ENCODE measurements at regions not wholly inside any gene's neighbourhood (a gene's known extent, or its start where the extent isn't known, plus 50 kb on each side); places are given as distances from the start of the nearest gene placed in this dataset.

- H3K4me2 ChIP-seq (ENCODE audit: insufficient read depth, low read length, poor library complexity, severe bottlenecking), result no peak overlapping the region
- no peaks in the 10 kb centered on the region for H3K79me1 ChIP-seq (ENCODE audit: low read depth, low read length)
- H3K4me1 ChIP-seq (ENCODE audit: control insufficient read depth in 2 of 2, insufficient read depth in 1 of 2, low read depth in 1 of 2, low read length in 2 of 2), result peaks cover 2 to 16% of the 10 kb centered on the region in 2 donors
- H2BK120ac ChIP-seq (ENCODE audit: low read depth, low read length), result no peak overlapping the region
- H3K23ac ChIP-seq (ENCODE audit: low read depth, low read length, poor library complexity), result no peak overlapping the region
- WGBS, 2 donors (ENCODE audit: extremely low coverage in 2 of 2, insufficient read length in 2 of 2, insufficient replicate concordance in 1 of 2), result no CpG with 5 or more reads among the region's 4 CpGs
- H3K36me3 ChIP-seq (replicated peaks in 1 of 2; ENCODE audit: control insufficient read depth in 2 of 2, insufficient read depth in 2 of 2, low read length in 2 of 2), result no peaks in the 10 kb centered on the region
- H2AK5ac ChIP-seq (ENCODE audit: low read depth, low read length), result no peak overlapping the region
- no peaks in the 10 kb centered on the region for H3K27me3 ChIP-seq (ENCODE audit: control insufficient read depth in 3 of 3, insufficient read depth in 3 of 3, low read depth in 1 of 3, low read length in 3 of 3)
- H3K9ac ChIP-seq (ENCODE audit: low read depth, low read length, poor library complexity), result no peak overlapping the region
- H4K8ac ChIP-seq (ENCODE audit: low read depth, low read length), result no peak overlapping the region
- no peak overlapping the region for H3K18ac ChIP-seq (ENCODE audit: low read length)
- H3K9me3 ChIP-seq (replicated peaks in 1 of 2; ENCODE audit: control insufficient read depth in 2 of 2, insufficient read depth in 1 of 2, low read depth in 1 of 2, low read length in 2 of 2), result no peaks in the 10 kb centered on the region
- H3K27ac ChIP-seq (replicated peaks; ENCODE audit: low read length), result no peak overlapping the region
- H2BK12ac ChIP-seq (ENCODE audit: low read length), result no peak overlapping the region
- no peak overlapping the region for H3K4ac ChIP-seq (ENCODE audit: low read length)
- no peak overlapping the region for H4K91ac ChIP-seq (ENCODE audit: low read depth, low read length, poor library complexity)
- H2BK15ac ChIP-seq (ENCODE audit: low read length), result no peak overlapping the region
- no peak overlapping the region for H3K4me3 ChIP-seq (ENCODE audit: low read length in 2 of 2)
- H3K14ac ChIP-seq (ENCODE audit: low read length), result no peak overlapping the region
- no peak overlapping the region for H2AFZ ChIP-seq (ENCODE audit: low read length)
- DNase-seq (ENCODE audit: low spot score), result no peak
- H2BK5ac ChIP-seq (ENCODE audit: low read length), result no peak overlapping the region
Measured at GRCh38 chr12:75636607-75637006, 125.2 kb upstream of the KRR1 start.

GRCh38 chr12:75635606-75636444 is 124.4 kb upstream of the KRR1 start:
- no peak overlapping the region for H2BK12ac ChIP-seq (ENCODE audit: low read length)
- H3K27me3 ChIP-seq (ENCODE audit: control insufficient read depth in 3 of 3, insufficient read depth in 3 of 3, low read depth in 1 of 3, low read length in 3 of 3), result no peaks in the 10 kb centered on the region
- no peak overlapping the region for H4K8ac ChIP-seq (ENCODE audit: low read depth, low read length)
- H3K4me2 ChIP-seq (ENCODE audit: insufficient read depth, low read length, poor library complexity, severe bottlenecking), result no peak overlapping the region
- H2BK120ac ChIP-seq (ENCODE audit: low read depth, low read length), result no peak overlapping the region
- H2AK5ac ChIP-seq (ENCODE audit: low read depth, low read length), result no peak overlapping the region
- H3K23ac ChIP-seq (ENCODE audit: low read depth, low read length, poor library complexity), result no peak overlapping the region
- no peak overlapping the region for H2BK15ac ChIP-seq (ENCODE audit: low read length)
- H3K9ac ChIP-seq (ENCODE audit: low read depth, low read length, poor library complexity), result no peak overlapping the region
- H4K91ac ChIP-seq (ENCODE audit: low read depth, low read length, poor library complexity), result no peak overlapping the region
- no peak overlapping the region for H3K4ac ChIP-seq (ENCODE audit: low read length)
- H3K4me3 ChIP-seq (ENCODE audit: low read length in 2 of 2), result no peak overlapping the region
- H3K36me3 ChIP-seq (replicated peaks in 1 of 2; ENCODE audit: control insufficient read depth in 2 of 2, insufficient read depth in 2 of 2, low read length in 2 of 2), result no peaks in the 10 kb centered on the region
- no peak overlapping the region for H3K14ac ChIP-seq (ENCODE audit: low read length)
- no peaks in the 10 kb centered on the region for H3K79me1 ChIP-seq (ENCODE audit: low read depth, low read length)
- H2BK5ac ChIP-seq (ENCODE audit: low read length), result no peak overlapping the region
- H3K18ac ChIP-seq (ENCODE audit: low read length), result no peak overlapping the region
- DNase-seq (ENCODE audit: low spot score), result no peak
- H2AFZ ChIP-seq (ENCODE audit: low read length), result no peak overlapping the region
- peaks cover 0 to 2% of the 10 kb centered on the region in 2 donors for H3K9me3 ChIP-seq (replicated peaks in 1 of 2; ENCODE audit: control insufficient read depth in 2 of 2, insufficient read depth in 1 of 2, low read depth in 1 of 2, low read length in 2 of 2)
- H3K27ac ChIP-seq (replicated peaks; ENCODE audit: low read length), result no peak overlapping the region
- H3K4me1 ChIP-seq (ENCODE audit: control insufficient read depth in 2 of 2, insufficient read depth in 1 of 2, low read depth in 1 of 2, low read length in 2 of 2), result peaks cover 0 to 11% of the 10 kb centered on the region in 2 donors
- no CpG with 5 or more reads among the region's 6 CpGs for WGBS, 2 donors (ENCODE audit: extremely low coverage in 2 of 2, insufficient read length in 2 of 2, insufficient replicate concordance in 1 of 2)

- peaks cover 0 to 13% of the 10 kb centered on the region in 2 donors for H3K4me1 ChIP-seq (ENCODE audit: control insufficient read depth in 2 of 2, insufficient read depth in 1 of 2, low read depth in 1 of 2, low read length in 2 of 2)
- WGBS, 2 donors (ENCODE audit: extremely low coverage in 2 of 2, insufficient read length in 2 of 2, insufficient replicate concordance in 1 of 2), result no CpG with 5 or more reads among the region's 3 CpGs
- no peak for DNase-seq (ENCODE audit: low spot score)
- no peak overlapping the region for H3K14ac ChIP-seq (ENCODE audit: low read length)
- H2BK5ac ChIP-seq (ENCODE audit: low read length), result no peak overlapping the region
- H2AFZ ChIP-seq (ENCODE audit: low read length), result no peak overlapping the region
- H3K4me3 ChIP-seq (ENCODE audit: low read length in 2 of 2), result no peak overlapping the region
- no peak overlapping the region for H2BK120ac ChIP-seq (ENCODE audit: low read depth, low read length)
- H3K36me3 ChIP-seq (replicated peaks in 1 of 2; ENCODE audit: control insufficient read depth in 2 of 2, insufficient read depth in 2 of 2, low read length in 2 of 2), result no peaks in the 10 kb centered on the region
- H3K18ac ChIP-seq (ENCODE audit: low read length), result no peak overlapping the region
- no peak overlapping the region for H3K23ac ChIP-seq (ENCODE audit: low read depth, low read length, poor library complexity)
- H4K91ac ChIP-seq (ENCODE audit: low read depth, low read length, poor library complexity), result no peak overlapping the region
- peaks cover 0 to 2% of the 10 kb centered on the region in 2 donors for H3K9me3 ChIP-seq (replicated peaks in 1 of 2; ENCODE audit: control insufficient read depth in 2 of 2, insufficient read depth in 1 of 2, low read depth in 1 of 2, low read length in 2 of 2)
- H3K79me1 ChIP-seq (ENCODE audit: low read depth, low read length), result no peaks in the 10 kb centered on the region
- no peak overlapping the region for H3K9ac ChIP-seq (ENCODE audit: low read depth, low read length, poor library complexity)
- H3K4ac ChIP-seq (ENCODE audit: low read length), result no peak overlapping the region
- no peak overlapping the region for H2BK15ac ChIP-seq (ENCODE audit: low read length)
- no peak overlapping the region for H2AK5ac ChIP-seq (ENCODE audit: low read depth, low read length)
- H4K8ac ChIP-seq (ENCODE audit: low read depth, low read length), result no peak overlapping the region
- no peak overlapping the region for H3K4me2 ChIP-seq (ENCODE audit: insufficient read depth, low read length, poor library complexity, severe bottlenecking)
- no peak overlapping the region for H3K27ac ChIP-seq (replicated peaks; ENCODE audit: low read length)
- no peaks in the 10 kb centered on the region for H3K27me3 ChIP-seq (ENCODE audit: control insufficient read depth in 3 of 3, insufficient read depth in 3 of 3, low read depth in 1 of 3, low read length in 3 of 3)
- H2BK12ac ChIP-seq (ENCODE audit: low read length), result no peak overlapping the region
Measured at GRCh38 chr12:75634244-75635222, 123.1 kb upstream of the KRR1 start.

- H2AFZ ChIP-seq (ENCODE audit: low read length), result no peak overlapping the region
- no peak overlapping the region for H2BK12ac ChIP-seq (ENCODE audit: low read length)
- H2BK15ac ChIP-seq (ENCODE audit: low read length), result no peak overlapping the region
- no peak overlapping the region for H3K4me2 ChIP-seq (ENCODE audit: insufficient read depth, low read length, poor library complexity, severe bottlenecking)
- no peak overlapping the region for H4K91ac ChIP-seq (ENCODE audit: low read depth, low read length, poor library complexity)
- H2BK120ac ChIP-seq (ENCODE audit: low read depth, low read length), result no peak overlapping the region
- H3K18ac ChIP-seq (ENCODE audit: low read length), result no peak overlapping the region
- no peak overlapping the region for H3K14ac ChIP-seq (ENCODE audit: low read length)
- no peaks in the 10 kb centered on the region for H3K79me1 ChIP-seq (ENCODE audit: low read depth, low read length)
- no peaks in the 10 kb centered on the region for H3K27me3 ChIP-seq (ENCODE audit: control insufficient read depth in 3 of 3, insufficient read depth in 3 of 3, low read depth in 1 of 3, low read length in 3 of 3)
- H3K23ac ChIP-seq (ENCODE audit: low read depth, low read length, poor library complexity), result no peak overlapping the region
- peaks cover 0 to 2% of the 10 kb centered on the region in 2 donors for H3K9me3 ChIP-seq (replicated peaks in 1 of 2; ENCODE audit: control insufficient read depth in 2 of 2, insufficient read depth in 1 of 2, low read depth in 1 of 2, low read length in 2 of 2)
- H2BK5ac ChIP-seq (ENCODE audit: low read length), result no peak overlapping the region
- H3K27ac ChIP-seq (replicated peaks; ENCODE audit: low read length), result no peak overlapping the region
- no peak overlapping the region for H3K4me3 ChIP-seq (ENCODE audit: low read length in 2 of 2)
- no peak overlapping the region for H2AK5ac ChIP-seq (ENCODE audit: low read depth, low read length)
- no peaks in the 10 kb centered on the region for H3K36me3 ChIP-seq (replicated peaks in 1 of 2; ENCODE audit: control insufficient read depth in 2 of 2, insufficient read depth in 2 of 2, low read length in 2 of 2)
- H3K9ac ChIP-seq (ENCODE audit: low read depth, low read length, poor library complexity), result no peak overlapping the region
- DNase-seq (ENCODE audit: low spot score), result no peak
- no peak overlapping the region for H3K4ac ChIP-seq (ENCODE audit: low read length)
- peaks cover 0 to 18% of the 10 kb centered on the region in 2 donors for H3K4me1 ChIP-seq (ENCODE audit: control insufficient read depth in 2 of 2, insufficient read depth in 1 of 2, low read depth in 1 of 2, low read length in 2 of 2)
- no peak overlapping the region for H4K8ac ChIP-seq (ENCODE audit: low read depth, low read length)
- no CpG with 5 or more reads among the region's 3 CpGs for WGBS, 2 donors (ENCODE audit: extremely low coverage in 2 of 2, insufficient read length in 2 of 2, insufficient replicate concordance in 1 of 2)
Measured at GRCh38 chr12:75633789-75634188, 122.4 kb upstream of the KRR1 start.

All from neuronal stem cell (in vitro differentiated cells).